ENCODE measurements at regions not wholly inside any gene's neighbourhood (a gene's known extent, or its start where the extent isn't known, plus 50 kb on each side); places are given as distances from the start of the nearest gene placed in this dataset.

DNA sequence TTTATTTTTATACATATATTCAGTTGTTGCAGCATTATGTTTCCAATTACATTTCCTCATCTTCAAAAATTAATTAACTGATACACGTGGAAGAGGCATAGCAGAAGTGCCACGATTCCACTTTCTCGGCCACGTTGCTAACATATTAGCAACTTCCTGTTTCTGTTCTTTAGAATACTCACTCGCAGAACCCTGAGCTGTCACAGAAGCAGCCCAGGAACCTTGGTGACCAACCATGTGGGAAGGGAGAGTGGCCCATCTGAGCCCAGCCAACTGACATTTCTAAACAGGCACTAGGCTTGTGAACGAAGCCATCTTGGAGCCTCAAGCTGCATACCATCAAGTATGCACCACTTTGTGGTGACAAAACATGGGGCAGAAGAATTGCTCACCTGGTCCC is 350.1 kb downstream of the CBLN2 start:
- Histone ChIP-seq H3K27me3 (replicated peaks; ENCODE audit: insufficient read depth, low read length) (no peaks in the 10 kb centered on the region), H3K36me3 (replicated peaks; ENCODE audit: insufficient read depth, low read length) (no peaks in the 10 kb centered on the region), H3K4me3 (ENCODE audit: low read length) (no peak overlapping the region), H4K20me1 (ENCODE audit: insufficient read depth, low read length) (no peaks in the 10 kb centered on the region), H3K4me2 (ENCODE audit: low read depth, low read length) (no peak overlapping the region), H3K9me3 (replicated peaks; ENCODE audit: insufficient read depth, low read length) (no peaks in the 10 kb centered on the region), H3F3A (ENCODE audit: insufficient read depth, low read length) (no peaks in the 10 kb centered on the region), H3K79me2 (ENCODE audit: low read length) (no peaks in the 10 kb centered on the region), H2AFZ (ENCODE audit: low read length) (no peak overlapping the region), H3K27ac (ENCODE audit: low read length) (no peak overlapping the region), H3K4me1 (ENCODE audit: low read length) (no peaks in the 10 kb centered on the region), H3K9ac (ENCODE audit: low read length) (no peak overlapping the region), H3K9me2 (replicated peaks; ENCODE audit: insufficient read depth, low read length) (no peaks in the 10 kb centered on the region)
- no peak for DNase-seq
- TF ChIP-seq EZH2phosphoT487 (IDR thresholded peaks at IDR 0.05; ENCODE audit: low read length) (no peak), EZH2 (optimal IDR thresholded peaks at IDR 0.05; ENCODE audit: low read depth, low read length) (no peak)
- TF ChIP-seq, protein P1, sequence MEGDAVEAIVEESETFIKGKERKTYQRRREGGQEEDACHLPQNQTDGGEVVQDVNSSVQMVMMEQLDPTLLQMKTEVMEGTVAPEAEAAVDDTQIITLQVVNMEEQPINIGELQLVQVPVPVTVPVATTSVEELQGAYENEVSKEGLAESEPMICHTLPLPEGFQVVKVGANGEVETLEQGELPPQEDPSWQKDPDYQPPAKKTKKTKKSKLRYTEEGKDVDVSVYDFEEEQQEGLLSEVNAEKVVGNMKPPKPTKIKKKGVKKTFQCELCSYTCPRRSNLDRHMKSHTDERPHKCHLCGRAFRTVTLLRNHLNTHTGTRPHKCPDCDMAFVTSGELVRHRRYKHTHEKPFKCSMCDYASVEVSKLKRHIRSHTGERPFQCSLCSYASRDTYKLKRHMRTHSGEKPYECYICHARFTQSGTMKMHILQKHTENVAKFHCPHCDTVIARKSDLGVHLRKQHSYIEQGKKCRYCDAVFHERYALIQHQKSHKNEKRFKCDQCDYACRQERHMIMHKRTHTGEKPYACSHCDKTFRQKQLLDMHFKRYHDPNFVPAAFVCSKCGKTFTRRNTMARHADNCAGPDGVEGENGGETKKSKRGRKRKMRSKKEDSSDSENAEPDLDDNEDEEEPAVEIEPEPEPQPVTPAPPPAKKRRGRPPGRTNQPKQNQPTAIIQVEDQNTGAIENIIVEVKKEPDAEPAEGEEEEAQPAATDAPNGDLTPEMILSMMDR (IDR thresholded peaks at IDR 0.05; ENCODE audit: low read length): no peak

DNA sequence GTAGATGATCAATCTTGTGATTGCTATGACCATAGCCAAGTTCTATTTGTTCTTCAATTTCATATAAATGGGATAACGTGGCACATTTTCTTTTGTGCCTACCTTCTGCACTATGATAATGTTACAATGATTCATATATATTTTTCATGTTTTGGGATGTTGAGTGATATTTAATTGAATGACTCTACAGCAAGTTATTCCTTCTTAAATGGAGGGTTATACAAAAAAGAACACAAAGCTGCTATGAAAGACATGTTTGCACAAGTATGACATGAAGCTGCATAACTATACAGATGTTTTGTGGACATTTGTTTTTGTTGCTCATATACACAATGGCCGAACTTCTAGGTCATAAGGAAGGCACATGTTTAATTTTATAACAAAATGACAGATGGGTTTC is 356.2 kb downstream of the CBLN2 start:
- H3K27ac ChIP-seq (ENCODE audit: low read length): no peak overlapping the region
- no peaks in the 10 kb centered on the region for H4K20me1 ChIP-seq (ENCODE audit: insufficient read depth, low read length)
- no peaks in the 10 kb centered on the region for H3F3A ChIP-seq (ENCODE audit: insufficient read depth, low read length)
- DNase-seq: no peak
- H3K9me3 ChIP-seq (replicated peaks; ENCODE audit: insufficient read depth, low read length): no peaks in the 10 kb centered on the region
- no peak overlapping the region for H3K4me2 ChIP-seq (ENCODE audit: low read depth, low read length)
- H3K36me3 ChIP-seq (replicated peaks; ENCODE audit: insufficient read depth, low read length): no peaks in the 10 kb centered on the region
- H3K4me1 ChIP-seq (ENCODE audit: low read length): no peaks in the 10 kb centered on the region
- H3K9me2 ChIP-seq (replicated peaks; ENCODE audit: insufficient read depth, low read length): no peaks in the 10 kb centered on the region
- H2AFZ ChIP-seq (ENCODE audit: low read length): no peak overlapping the region
- TF ChIP-seq EZH2 (optimal IDR thresholded peaks at IDR 0.05; ENCODE audit: low read depth, low read length) (no peak), EZH2phosphoT487 (IDR thresholded peaks at IDR 0.05; ENCODE audit: low read length) (no peak)
- TF ChIP-seq, protein P1 (IDR thresholded peaks at IDR 0.05; ENCODE audit: low read length): no peak
- H3K79me2 ChIP-seq (ENCODE audit: low read length): no peaks in the 10 kb centered on the region
- no peak overlapping the region for H3K9ac ChIP-seq (ENCODE audit: low read length)
- H3K4me3 ChIP-seq (ENCODE audit: low read length): no peak overlapping the region
- H3K27me3 ChIP-seq (replicated peaks; ENCODE audit: insufficient read depth, low read length): no peaks in the 10 kb centered on the region

DNA sequence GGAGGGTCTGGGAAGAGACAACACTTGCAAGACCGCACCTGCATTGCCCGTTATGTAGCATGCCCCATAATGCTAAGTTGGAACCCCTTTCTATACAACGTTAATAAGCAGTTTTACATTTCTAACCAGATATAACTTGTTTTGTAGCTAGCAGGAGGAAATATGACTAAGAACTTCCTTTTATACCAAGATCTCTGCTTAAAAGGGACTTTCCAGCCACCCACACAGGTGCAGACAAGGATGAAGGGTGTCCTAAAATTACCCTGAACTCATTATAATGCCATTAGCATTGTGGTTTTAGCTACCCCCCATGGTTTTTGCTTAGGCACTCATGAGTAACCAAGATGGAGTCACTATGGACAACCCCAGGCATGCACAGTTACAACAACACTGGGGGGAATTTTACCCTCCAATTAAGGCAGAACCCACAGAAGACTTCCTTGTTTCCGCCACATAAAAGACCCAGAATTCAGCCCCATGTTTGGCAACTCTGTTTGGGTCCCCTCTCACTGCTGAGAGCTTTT is 362.8 kb downstream of the CBLN2 start:
- Histone ChIP-seq H3K27me3 (replicated peaks; ENCODE audit: insufficient read depth, low read length) (no peaks in the 10 kb centered on the region), H3K79me2 (ENCODE audit: low read length) (no peaks in the 10 kb centered on the region), H3K4me1 (ENCODE audit: low read length) (peaks cover 32% of the 10 kb centered on the region), H4K20me1 (ENCODE audit: insufficient read depth, low read length) (no peaks in the 10 kb centered on the region), H3K9me3 (replicated peaks; ENCODE audit: insufficient read depth, low read length) (no peaks in the 10 kb centered on the region), H3K36me3 (replicated peaks; ENCODE audit: insufficient read depth, low read length) (no peaks in the 10 kb centered on the region; the same call in 1 of the 2 replicates), H3K9ac (ENCODE audit: low read length) (peak overlapping the region; percentile 41; the same call in 1 of the 2 replicates), H3K4me3 (ENCODE audit: low read length) (no peak overlapping the region), H3K9me2 (replicated peaks; ENCODE audit: insufficient read depth, low read length) (no peaks in the 10 kb centered on the region), H3K4me2 (ENCODE audit: low read depth, low read length) (peak overlapping the region; percentile 30; the same call in 1 of the 2 replicates), H3K27ac (ENCODE audit: low read length) (peak overlapping the region; percentile 98), H3F3A (ENCODE audit: insufficient read depth, low read length) (peaks cover 33% of the 10 kb centered on the region), H2AFZ (ENCODE audit: low read length) (peak overlapping the region; percentile 39; the same call in 1 of the 2 replicates)
- peak; percentile 96 for DNase-seq
- no peak for TF ChIP-seq EZH2phosphoT487 (IDR thresholded peaks at IDR 0.05; ENCODE audit: low read length)

DNA sequence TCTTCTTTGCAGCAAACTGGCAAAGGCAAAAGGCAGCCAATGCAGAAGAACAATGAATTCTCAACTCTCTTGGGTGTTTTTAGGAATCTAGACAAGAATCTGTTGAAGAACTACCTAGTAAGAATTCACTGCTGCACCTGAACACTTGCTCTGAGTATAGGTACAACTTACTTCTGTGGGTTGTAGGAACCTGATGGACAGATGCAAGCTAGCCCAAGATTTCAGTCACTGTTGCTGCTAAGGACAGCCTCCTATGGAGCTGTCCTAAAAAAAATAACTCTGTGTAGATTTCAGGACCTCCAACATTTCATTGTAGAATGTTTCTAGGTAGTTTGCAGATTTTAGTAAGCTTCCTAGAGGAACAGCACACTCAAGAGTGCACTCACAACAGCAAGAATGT is 363.5 kb downstream of the CBLN2 start:
- TF ChIP-seq EZH2phosphoT487 (IDR thresholded peaks at IDR 0.05; ENCODE audit: low read length) (no peak), EZH2 (optimal IDR thresholded peaks at IDR 0.05; ENCODE audit: low read depth, low read length) (no peak)
- TF ChIP-seq, protein P1 (IDR thresholded peaks at IDR 0.05; ENCODE audit: low read length): no peak
- Histone ChIP-seq H3K9me3 (replicated peaks; ENCODE audit: insufficient read depth, low read length) (no peaks in the 10 kb centered on the region), H2AFZ (ENCODE audit: low read length) (peak overlapping the region; percentile 35), H3K9ac (ENCODE audit: low read length) (peak overlapping the region; percentile 41), H3F3A (ENCODE audit: insufficient read depth, low read length) (peaks cover 33% of the 10 kb centered on the region), H4K20me1 (ENCODE audit: insufficient read depth, low read length) (no peaks in the 10 kb centered on the region), H3K4me1 (ENCODE audit: low read length) (peaks cover 32% of the 10 kb centered on the region), H3K36me3 (replicated peaks; ENCODE audit: insufficient read depth, low read length) (no peaks in the 10 kb centered on the region; the same call in 1 of the 2 replicates), H3K79me2 (ENCODE audit: low read length) (no peaks in the 10 kb centered on the region), H3K27ac (ENCODE audit: low read length) (peak overlapping the region; percentile 98), H3K9me2 (replicated peaks; ENCODE audit: insufficient read depth, low read length) (no peaks in the 10 kb centered on the region), H3K4me3 (ENCODE audit: low read length) (peak overlapping the region; percentile 0; the same call in 1 of the 2 replicates), H3K4me2 (ENCODE audit: low read depth, low read length) (peak overlapping the region; percentile 30), H3K27me3 (replicated peaks; ENCODE audit: insufficient read depth, low read length) (no peaks in the 10 kb centered on the region)
- peak; percentile 68 for DNase-seq
